HL-60 (cell line): ENCODE measurements at regions not wholly inside any gene's neighbourhood (a gene's known extent, or its start where the extent isn't known, plus 50 kb on each side); places are given as distances from the start of the nearest gene placed in this dataset.
"Not testable (repeated sequence)": the region's sequence is repeated elsewhere in the genome, so short reads cannot be mapped to it uniquely, and the experiment has no call there.

Source experiments
- DNase-seq, 2 experiments: peaks; one replicate each; pipeline ENCODE4 v3.0.0-alpha.2; 2010 to 2020; ENCODE audit warnings: low read depth in 1 of 2, low spot score in 1 of 2
- H3K27ac ChIP-seq: fragments of 250-450 bp; sonication (Bioruptor Pico); replicated peaks from 2 replicates; pipeline ENCODE4 v1.5.1; 2020; ENCODE audit warnings: mild to moderate bottlenecking, moderate library complexity
- H3K27me3 ChIP-seq: fragments of 250-450 bp; sonication (Bioruptor Pico); 2 replicates; pipeline ENCODE4 v1.5.1; 2021; ENCODE audit warnings: mild to moderate bottlenecking, moderate library complexity; ENCODE audit not compliant: insufficient read depth, poor library complexity, severe bottlenecking
- H3K4me3 ChIP-seq: replicated peaks from 2 replicates; pipeline ENCODE4 v1.5.1; 2011; ENCODE audit warnings: mild to moderate bottlenecking, control low read depth, low read length; ENCODE audit not compliant: insufficient read depth
- CTCF ChIP-seq: IDR thresholded peaks from one replicate; pipeline ENCODE4 v1.5.1; 2011; ENCODE audit warnings: low read length, control low read depth, inconsistent platforms; ENCODE audit not compliant: insufficient read depth
- GABPA ChIP-seq: IDR thresholded peaks from 2 replicates; pipeline ENCODE4 v1.6.1; 2012; ENCODE audit warnings: low read depth
- POLR2AphosphoS5 ChIP-seq: IDR thresholded peaks from 2 replicates; pipeline ENCODE4 v1.6.1; 2012; ENCODE audit warnings: low read depth
- REST ChIP-seq: IDR thresholded peaks from 2 replicates; pipeline ENCODE4 v1.6.1; 2012; ENCODE audit warnings: low read depth; ENCODE audit not compliant: insufficient replicate concordance
- SPI1 ChIP-seq: IDR thresholded peaks from 2 replicates; pipeline ENCODE4 v1.6.1; 2012; ENCODE audit warnings: low read depth, mild to moderate bottlenecking, borderline replicate concordance

- no peak for DNase-seq
- TF ChIP-seq POLR2AphosphoS5, result no peak
- TF ChIP-seq CTCF, result no peak
- TF ChIP-seq SPI1, result no peak
- TF ChIP-seq GABPA, result no peak
- TF ChIP-seq REST, result no peak
- no peak overlapping the region for H3K27ac ChIP-seq
- no peaks in the 10 kb centered on the region for H3K27me3 ChIP-seq
- H3K4me3 ChIP-seq, result no peak overlapping the region
Measured at GRCh38 chr9:27818348-27818747, 245.1 kb upstream of the C9orf72 start.

- no peak overlapping the region for H3K27ac ChIP-seq
- no peaks in the 10 kb centered on the region for H3K27me3 ChIP-seq
- TF ChIP-seq SPI1 (no peak), GABPA (no peak), CTCF (no peak), POLR2AphosphoS5 (no peak), REST (no peak)
- DNase-seq, result no peak
- H3K4me3 ChIP-seq, result no peak overlapping the region
Measured at GRCh38 chr9:27828908-27829307, 255.6 kb upstream of the C9orf72 start.

GRCh38 chr9:27829621-27830020 lies 256.3 kb upstream of the C9orf72 start:
- no peaks in the 10 kb centered on the region for H3K27me3 ChIP-seq
- DNase-seq, result no peak
- no peak overlapping the region for H3K4me3 ChIP-seq
- TF ChIP-seq CTCF (no peak), GABPA (no peak), REST (no peak), SPI1 (no peak), POLR2AphosphoS5 (no peak)
- H3K27ac ChIP-seq, result no peak overlapping the region

GRCh38 chr9:27832108-27832507 lies 258.8 kb upstream of the C9orf72 start:
- H3K4me3 ChIP-seq, DNase-seq, H3K27ac ChIP-seq, H3K27me3 ChIP-seq: not testable (repeated sequence)
